Neural cell (in vitro differentiated cells): ENCODE measurements at regions not wholly inside any gene's neighbourhood (a gene's known extent, or its start where the extent isn't known, plus 50 kb on each side); places are given as distances from the start of the nearest gene placed in this dataset.

Experiments used
- H2AFZ ChIP-seq: fragments of 200-600, 300-800 bp; sonication (generic), shearing (Covaris generic); 2 replicates; pipeline ENCODE4 v1.6.0; 2014; ENCODE audit warnings: low read depth, mild to moderate bottlenecking, antibody characterized with exemption, low read length, moderate library complexity
- H3F3A ChIP-seq: fragments of 200-600 bp; shearing (Covaris generic); 2 replicates; pipeline ENCODE4 v1.6.1; 2016; ENCODE audit warnings: mild to moderate bottlenecking, moderate library complexity, mixed read lengths, antibody characterized with exemption, low read length; ENCODE audit not compliant: insufficient read depth, poor library complexity, severe bottlenecking
- H3K27ac ChIP-seq: fragments of 200-600, 300-800 bp; sonication (generic), shearing (Covaris generic); 2 replicates; pipeline ENCODE4 v1.5.1; 2014; ENCODE audit warnings: mild to moderate bottlenecking, low read length, moderate library complexity
- H3K27me3 ChIP-seq: fragments of 300-800, 200-600 bp; sonication (generic), shearing (Covaris generic); 2 replicates; pipeline ENCODE4 v1.6.0; 2014; ENCODE audit warnings: mild to moderate bottlenecking, low read depth, low read length, moderate library complexity; ENCODE audit not compliant: insufficient read depth
- H3K36me3 ChIP-seq: fragments of 300-800, 200-600 bp; sonication (generic), shearing (Covaris generic); 2 replicates; pipeline ENCODE4 v1.5.1; 2014; ENCODE audit warnings: mild to moderate bottlenecking, antibody characterized with exemption, low read length, moderate library complexity; ENCODE audit not compliant: insufficient read depth
- H3K4me2 ChIP-seq: fragments of 300-800, 200-600 bp; sonication (generic), shearing (Covaris generic); 2 replicates; pipeline ENCODE4 v1.6.0; 2014; ENCODE audit warnings: mild to moderate bottlenecking, low read length
- H3K4me3 ChIP-seq: fragments of 300-800, 200-600 bp; sonication (generic), shearing (Covaris generic); 2 replicates; pipeline ENCODE4 v1.5.1; 2014; ENCODE audit warnings: mild to moderate bottlenecking, low read length, moderate library complexity
- H3K79me2 ChIP-seq: fragments of 200-600 bp; shearing (Covaris generic); replicated peaks from 2 replicates; pipeline ENCODE4 v1.6.0; 2014; ENCODE audit warnings: mild to moderate bottlenecking, low read length, moderate library complexity; ENCODE audit not compliant: insufficient read depth
- H3K9ac ChIP-seq: fragments of 300-800, 200-600 bp; sonication (generic), shearing (Covaris generic); 2 replicates; pipeline ENCODE4 v1.6.1; 2016; ENCODE audit warnings: mild to moderate bottlenecking, low read length, mixed read lengths
- H3K9me2 ChIP-seq: fragments of 200-600 bp; shearing (Covaris generic); 2 replicates; pipeline ENCODE4 v1.6.1; 2016; ENCODE audit warnings: mild to moderate bottlenecking, low read length, mixed read lengths; ENCODE audit not compliant: insufficient read depth
- H3K9me3 ChIP-seq: fragments of 200-600, 300-800 bp; sonication (generic), shearing (Covaris generic); 2 replicates; pipeline ENCODE4 v1.6.1; 2016; ENCODE audit warnings: mild to moderate bottlenecking, mixed run types, low read length, moderate library complexity, mixed read lengths
- H4K20me1 ChIP-seq: fragments of 200-600 bp; shearing (Covaris generic); 2 replicates; pipeline ENCODE4 v1.6.1; 2016; ENCODE audit warnings: mild to moderate bottlenecking, mixed run types; ENCODE audit not compliant: insufficient read depth
- EP300 ChIP-seq: fragments of 450-650 bp; conservative IDR thresholded peaks from 2 replicates; pipeline ENCODE4 v1.6.1; 2014; ENCODE audit warnings: antibody characterized with exemption, mild to moderate bottlenecking, moderate library complexity; ENCODE audit not compliant: poor library complexity, severe bottlenecking
- EZH2 ChIP-seq: fragments of 200-600, 300-800 bp; shearing (Covaris generic), sonication (generic); IDR thresholded peaks from 2 replicates; pipeline ENCODE4 v1.6.1; 2014; ENCODE audit warnings: antibody characterized with exemption, low read length, borderline replicate concordance, mild to moderate bottlenecking; ENCODE audit not compliant: insufficient read depth, poor library complexity, severe bottlenecking
- MXI1 ChIP-seq: fragments of 450-650 bp; conservative IDR thresholded peaks from 2 replicates; pipeline ENCODE4 v1.6.1; 2014; ENCODE audit warnings: antibody characterized with exemption, mild to moderate bottlenecking; ENCODE audit not compliant: poor library complexity, severe bottlenecking
- POLR2AphosphoS5 ChIP-seq: IDR thresholded peaks from 2 replicates; pipeline ENCODE4 v1.6.1; 2012
- RAD21 ChIP-seq: fragments of 450-650 bp; conservative IDR thresholded peaks from 2 replicates; pipeline ENCODE4 v1.6.1; 2014; ENCODE audit warnings: antibody characterized with exemption, mild to moderate bottlenecking, moderate library complexity
- SMC3 ChIP-seq: fragments of 450-650 bp; conservative IDR thresholded peaks from 2 replicates; pipeline ENCODE4 v1.6.1; 2014; ENCODE audit warnings: antibody characterized with exemption, mild to moderate bottlenecking, moderate library complexity; ENCODE audit not compliant: poor library complexity
- TAF1 ChIP-seq: IDR thresholded peaks from 2 replicates; pipeline ENCODE4 v1.6.1; 2012; ENCODE audit warnings: low read depth
- TF ChIP-seq, protein P1 (sequence below): fragments of 450-650 bp; IDR thresholded peaks from 2 replicates; pipeline ENCODE4 v1.5.1; 2014; ENCODE audit warnings: antibody characterized with exemption, mild to moderate bottlenecking, moderate library complexity; ENCODE audit not compliant: poor library complexity, severe bottlenecking
- TF ChIP-seq, protein P2 (sequence below): IDR thresholded peaks from 2 replicates; pipeline ENCODE4 v1.6.1; 2012; ENCODE audit warnings: borderline replicate concordance

DNA sequence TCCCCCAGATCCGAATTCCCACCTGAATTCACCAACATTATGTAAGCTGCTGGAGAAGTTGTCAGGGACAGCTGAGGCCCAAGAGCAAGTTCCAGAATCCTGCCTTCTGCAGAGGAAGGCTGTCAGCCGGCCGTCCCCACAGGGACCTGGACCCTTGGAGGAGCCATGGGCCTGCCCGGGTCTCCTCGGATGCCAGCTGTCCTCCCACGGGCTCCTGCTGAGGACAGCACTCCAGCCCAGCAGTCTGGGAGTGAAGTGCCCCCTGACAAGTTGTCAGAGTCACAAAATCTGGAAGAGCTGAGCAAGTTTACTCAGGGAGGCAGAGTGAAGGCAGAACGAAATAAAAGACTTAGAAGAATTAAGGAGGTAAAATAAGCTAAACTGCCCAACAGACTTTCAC is 192.5 kb upstream of the DAPK1 start:
- Histone ChIP-seq H4K20me1 (no peaks in the 10 kb centered on the region), H3K27me3 (no peaks in the 10 kb centered on the region), H3K9me2 (no peaks in the 10 kb centered on the region), H3K9ac (no peak overlapping the region), H2AFZ (no peak overlapping the region), H3K36me3 (no peaks in the 10 kb centered on the region), H3K27ac (no peak overlapping the region), H3K9me3 (no peaks in the 10 kb centered on the region), H3F3A (no peaks in the 10 kb centered on the region), H3K79me2 (no peaks in the 10 kb centered on the region), H3K4me2 (no peak overlapping the region), H3K4me3 (no peak overlapping the region)
- TF ChIP-seq MXI1 (no peak), RAD21 (no peak), TAF1 (no peak), EZH2 (no peak), SMC3 (no peak), EP300 (no peak), POLR2AphosphoS5 (no peak)
- TF ChIP-seq, protein P1, sequence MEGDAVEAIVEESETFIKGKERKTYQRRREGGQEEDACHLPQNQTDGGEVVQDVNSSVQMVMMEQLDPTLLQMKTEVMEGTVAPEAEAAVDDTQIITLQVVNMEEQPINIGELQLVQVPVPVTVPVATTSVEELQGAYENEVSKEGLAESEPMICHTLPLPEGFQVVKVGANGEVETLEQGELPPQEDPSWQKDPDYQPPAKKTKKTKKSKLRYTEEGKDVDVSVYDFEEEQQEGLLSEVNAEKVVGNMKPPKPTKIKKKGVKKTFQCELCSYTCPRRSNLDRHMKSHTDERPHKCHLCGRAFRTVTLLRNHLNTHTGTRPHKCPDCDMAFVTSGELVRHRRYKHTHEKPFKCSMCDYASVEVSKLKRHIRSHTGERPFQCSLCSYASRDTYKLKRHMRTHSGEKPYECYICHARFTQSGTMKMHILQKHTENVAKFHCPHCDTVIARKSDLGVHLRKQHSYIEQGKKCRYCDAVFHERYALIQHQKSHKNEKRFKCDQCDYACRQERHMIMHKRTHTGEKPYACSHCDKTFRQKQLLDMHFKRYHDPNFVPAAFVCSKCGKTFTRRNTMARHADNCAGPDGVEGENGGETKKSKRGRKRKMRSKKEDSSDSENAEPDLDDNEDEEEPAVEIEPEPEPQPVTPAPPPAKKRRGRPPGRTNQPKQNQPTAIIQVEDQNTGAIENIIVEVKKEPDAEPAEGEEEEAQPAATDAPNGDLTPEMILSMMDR: no peak
- TF ChIP-seq, protein P2, sequence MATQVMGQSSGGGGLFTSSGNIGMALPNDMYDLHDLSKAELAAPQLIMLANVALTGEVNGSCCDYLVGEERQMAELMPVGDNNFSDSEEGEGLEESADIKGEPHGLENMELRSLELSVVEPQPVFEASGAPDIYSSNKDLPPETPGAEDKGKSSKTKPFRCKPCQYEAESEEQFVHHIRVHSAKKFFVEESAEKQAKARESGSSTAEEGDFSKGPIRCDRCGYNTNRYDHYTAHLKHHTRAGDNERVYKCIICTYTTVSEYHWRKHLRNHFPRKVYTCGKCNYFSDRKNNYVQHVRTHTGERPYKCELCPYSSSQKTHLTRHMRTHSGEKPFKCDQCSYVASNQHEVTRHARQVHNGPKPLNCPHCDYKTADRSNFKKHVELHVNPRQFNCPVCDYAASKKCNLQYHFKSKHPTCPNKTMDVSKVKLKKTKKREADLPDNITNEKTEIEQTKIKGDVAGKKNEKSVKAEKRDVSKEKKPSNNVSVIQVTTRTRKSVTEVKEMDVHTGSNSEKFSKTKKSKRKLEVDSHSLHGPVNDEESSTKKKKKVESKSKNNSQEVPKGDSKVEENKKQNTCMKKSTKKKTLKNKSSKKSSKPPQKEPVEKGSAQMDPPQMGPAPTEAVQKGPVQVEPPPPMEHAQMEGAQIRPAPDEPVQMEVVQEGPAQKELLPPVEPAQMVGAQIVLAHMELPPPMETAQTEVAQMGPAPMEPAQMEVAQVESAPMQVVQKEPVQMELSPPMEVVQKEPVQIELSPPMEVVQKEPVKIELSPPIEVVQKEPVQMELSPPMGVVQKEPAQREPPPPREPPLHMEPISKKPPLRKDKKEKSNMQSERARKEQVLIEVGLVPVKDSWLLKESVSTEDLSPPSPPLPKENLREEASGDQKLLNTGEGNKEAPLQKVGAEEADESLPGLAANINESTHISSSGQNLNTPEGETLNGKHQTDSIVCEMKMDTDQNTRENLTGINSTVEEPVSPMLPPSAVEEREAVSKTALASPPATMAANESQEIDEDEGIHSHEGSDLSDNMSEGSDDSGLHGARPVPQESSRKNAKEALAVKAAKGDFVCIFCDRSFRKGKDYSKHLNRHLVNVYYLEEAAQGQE: no peak

GRCh38 chr9:87306006-87306405 is 191.7 kb upstream of the DAPK1 start:
- Histone ChIP-seq H3K4me2 (no peak overlapping the region), H4K20me1 (no peaks in the 10 kb centered on the region), H3K27ac (no peak overlapping the region), H3K9ac (no peak overlapping the region), H3K9me2 (no peaks in the 10 kb centered on the region), H3K27me3 (no peaks in the 10 kb centered on the region), H3K9me3 (no peaks in the 10 kb centered on the region), H3K36me3 (no peaks in the 10 kb centered on the region), H2AFZ (no peak overlapping the region), H3K4me3 (no peak overlapping the region), H3F3A (no peaks in the 10 kb centered on the region), H3K79me2 (no peaks in the 10 kb centered on the region)
- TF ChIP-seq, protein P1: no peak
- TF ChIP-seq SMC3 (no peak), EP300 (no peak), TAF1 (no peak), EZH2 (no peak), MXI1 (no peak), POLR2AphosphoS5 (no peak), RAD21 (no peak)
- TF ChIP-seq, protein P2: no peak
